Activated CD4-positive, alpha-beta T cell treated with anti-CD3 and anti-CD28 coated beads, Interleukin-2, Interleukin-6, amounts not matched to agents 100 ng/mL and 50 ng/mL, durations not matched to agents 16 hours and 8 hours (primary cell): ENCODE measurements at regions not wholly inside any gene's neighbourhood (a gene's known extent, or its start where the extent isn't known, plus 50 kb on each side); places are given as distances from the start of the nearest gene placed in this dataset.

Experiments
- DNase-seq: peaks from one replicate; pipeline ENCODE4 v3.0.0-alpha.2; 2020

- no peak for DNase-seq
Measured at GRCh38 chr14:98146416-98146815, 1125.6 kb downstream of the BCL11B start.

- no peak for DNase-seq
Measured at GRCh38 chr14:98154254-98154653, 1117.7 kb downstream of the BCL11B start.

GRCh38 chr14:98156411-98156810, 1115.6 kb downstream of the BCL11B start:
- no peak for DNase-seq

GRCh38 chr14:98160901-98161300, 1111.1 kb downstream of the BCL11B start:
- no peak for DNase-seq

GRCh38 chr14:98161356-98161755, 1110.6 kb downstream of the BCL11B start:
- DNase-seq: no peak

GRCh38 chr14:98162856-98163805, 1108.9 kb downstream of the BCL11B start:
- DNase-seq: no peak

GRCh38 chr14:98163873-98164272, 1108.1 kb downstream of the BCL11B start:
- DNase-seq: no peak

GRCh38 chr14:98165976-98166375, 1106.0 kb downstream of the BCL11B start:
- no peak for DNase-seq

- DNase-seq: no peak
Measured at GRCh38 chr14:98167275-98167674, 1104.7 kb downstream of the BCL11B start.

- peak; percentile 39 for DNase-seq
Measured at GRCh38 chr14:98167705-98168104, 1104.3 kb downstream of the BCL11B start.

GRCh38 chr14:98168211-98168985, 1103.6 kb downstream of the BCL11B start:
- peak; percentile 36 for DNase-seq

GRCh38 chr14:98169170-98169587, 1102.8 kb downstream of the BCL11B start:
- DNase-seq: peak; percentile 77

GRCh38 chr14:98170575-98170974, 1101.4 kb downstream of the BCL11B start:
- DNase-seq: no peak

- DNase-seq: no peak
Measured at GRCh38 chr14:98171654-98172053, 1100.3 kb downstream of the BCL11B start.

- DNase-seq: peak; percentile 14
Measured at GRCh38 chr14:98172243-98172778, 1099.7 kb downstream of the BCL11B start.

GRCh38 chr14:98173305-98173704, 1098.7 kb downstream of the BCL11B start:
- peak; percentile 88 for DNase-seq

- peak; percentile 44 for DNase-seq
Measured at GRCh38 chr14:98174041-98174440, 1098.0 kb downstream of the BCL11B start.

- peak; percentile 60 for DNase-seq
Measured at GRCh38 chr14:98175436-98175835, 1096.6 kb downstream of the BCL11B start.

GRCh38 chr14:98175881-98176280, 1096.1 kb downstream of the BCL11B start:
- DNase-seq: no peak

- peak; percentile 60 for DNase-seq
Measured at GRCh38 chr14:98176892-98177291, 1095.1 kb downstream of the BCL11B start.

GRCh38 chr14:98177551-98177950, 1094.4 kb downstream of the BCL11B start:
- peak; percentile 90 for DNase-seq

- peak; percentile 33 for DNase-seq
Measured at GRCh38 chr14:98181241-98181640, 1090.8 kb downstream of the BCL11B start.

- DNase-seq: peak; percentile 41
Measured at GRCh38 chr14:98181768-98182167, 1090.2 kb downstream of the BCL11B start.
